ES-I3 (cell line): ENCODE measurements at regions not wholly inside any gene's neighbourhood (a gene's known extent, or its start where the extent isn't known, plus 50 kb on each side); places are given as distances from the start of the nearest gene placed in this dataset.

Experiments used
- H3K36me3 ChIP-seq: 2 replicates; pipeline ENCODE4 v1.6.1; 2013; ENCODE audit warnings: mild to moderate bottlenecking, low read length, control low read depth, moderate library complexity; ENCODE audit not compliant: insufficient read depth
- H3K4me1 ChIP-seq: 2 replicates; pipeline ENCODE4 v1.6.1; 2013; ENCODE audit warnings: mild to moderate bottlenecking, control low read depth, low read length; ENCODE audit not compliant: insufficient read depth
- H3K9ac ChIP-seq: 2 replicates; pipeline ENCODE4 v1.6.1; 2013; ENCODE audit warnings: low read depth, mild to moderate bottlenecking, low read length, moderate library complexity
- H3K9me3 ChIP-seq: 2 replicates; pipeline ENCODE4 v1.6.1; 2013; ENCODE audit warnings: mild to moderate bottlenecking, low read length, moderate library complexity; ENCODE audit not compliant: control insufficient read depth, insufficient read depth

DNA sequence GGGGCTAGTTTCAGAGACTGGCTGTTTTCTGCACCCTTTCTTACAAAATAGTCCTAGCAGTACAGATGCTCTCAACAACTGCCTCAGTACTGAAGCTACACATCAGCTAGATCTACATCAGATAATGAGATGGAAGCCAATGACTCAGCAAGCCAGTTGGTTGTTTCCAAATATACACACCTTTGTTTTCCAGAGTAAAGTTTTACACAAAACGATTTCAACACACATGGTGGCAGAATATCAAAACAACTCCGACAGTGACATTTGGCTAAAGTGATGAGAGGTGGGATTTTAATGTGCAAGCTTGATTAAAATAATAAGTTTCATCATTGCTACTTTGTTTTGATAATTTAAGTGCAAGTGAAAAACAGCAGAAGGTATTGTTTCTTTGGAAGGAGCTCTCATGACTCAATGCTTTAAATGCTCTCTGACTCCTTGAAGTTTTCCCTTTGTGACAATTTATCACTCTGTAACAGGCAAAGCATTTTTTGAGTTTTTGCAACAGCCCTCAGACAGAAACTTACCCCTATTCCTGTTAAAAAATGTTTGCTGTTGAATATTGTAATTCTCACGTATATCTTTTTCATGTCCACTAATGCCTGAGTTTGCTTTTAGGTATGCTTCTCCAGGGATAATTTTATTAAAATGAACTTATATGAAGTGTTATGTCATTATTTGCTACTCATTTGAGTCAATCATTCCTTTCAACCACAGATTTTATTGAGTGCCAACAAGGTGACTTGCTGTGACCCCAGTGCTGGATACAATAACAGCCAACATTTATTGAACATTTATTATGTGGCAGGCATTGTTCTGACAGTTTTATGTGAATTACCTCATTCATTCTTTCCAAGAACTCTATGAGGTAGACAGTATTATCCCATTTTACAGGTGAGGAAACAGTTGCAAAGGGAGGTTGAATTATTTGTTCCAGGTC, 882.0 kb downstream of the TFAP2A start:
- no peaks in the 10 kb centered on the region for H3K36me3 ChIP-seq
- no peak overlapping the region for H3K9ac ChIP-seq
- H3K4me1 ChIP-seq: no peaks in the 10 kb centered on the region
- H3K9me3 ChIP-seq: peaks cover 5% of the 10 kb centered on the region; the same call in 1 of the 2 replicates

DNA sequence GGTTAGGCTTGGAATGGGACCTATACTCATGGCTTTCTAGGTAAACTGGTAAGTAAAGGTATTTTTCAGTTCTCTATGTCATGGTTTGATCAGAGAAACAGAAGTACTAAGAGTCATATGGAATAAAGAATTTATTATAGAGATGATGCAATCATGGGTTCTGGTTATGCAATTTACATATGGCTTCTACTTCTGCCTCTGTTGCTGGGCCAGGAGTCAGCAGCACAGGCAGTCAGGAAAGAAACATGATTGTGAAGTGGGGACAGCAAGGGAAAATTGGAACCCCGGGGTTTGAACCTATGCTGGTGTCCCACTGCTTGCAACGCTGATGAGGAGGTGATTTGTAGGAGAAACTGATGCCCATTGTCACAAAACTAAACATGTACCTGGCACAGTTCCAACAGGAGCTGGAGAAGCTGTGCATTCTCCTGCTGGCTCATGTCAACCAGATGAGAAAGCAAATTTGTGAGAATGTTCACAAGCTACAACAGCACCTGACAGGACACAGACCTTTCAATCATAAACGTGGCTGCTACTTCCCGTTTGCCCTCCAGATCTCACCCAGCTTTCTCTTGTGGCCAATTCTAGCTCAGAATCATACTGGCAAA, 887.1 kb downstream of the TFAP2A start:
- no peaks in the 10 kb centered on the region for H3K36me3 ChIP-seq
- no peaks in the 10 kb centered on the region for H3K4me1 ChIP-seq
- H3K9me3 ChIP-seq: peaks cover 5% of the 10 kb centered on the region; the same call in 1 of the 2 replicates
- no peak overlapping the region for H3K9ac ChIP-seq

DNA sequence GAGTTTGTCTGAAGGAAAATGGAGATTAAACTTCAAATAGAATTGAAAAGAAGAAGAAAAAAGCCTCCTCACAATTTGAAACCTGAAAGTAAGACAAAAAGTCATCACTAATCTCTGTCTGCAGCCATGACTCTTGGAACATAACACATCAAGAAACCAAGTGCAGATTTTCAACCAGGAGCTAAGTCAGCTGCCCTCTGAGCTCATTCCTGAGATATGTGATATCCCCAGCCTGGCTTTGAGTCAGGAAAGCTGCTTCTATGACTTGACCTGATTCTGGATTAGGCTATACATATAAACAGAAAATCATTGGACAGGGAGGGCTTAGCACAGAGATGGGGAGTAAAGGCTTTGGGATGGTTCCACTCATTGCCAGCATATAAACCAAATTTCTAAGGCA, 891.4 kb downstream of the TFAP2A start:
- H3K4me1 ChIP-seq: no peaks in the 10 kb centered on the region
- no peak overlapping the region for H3K9ac ChIP-seq
- H3K9me3 ChIP-seq: no peaks in the 10 kb centered on the region
- no peaks in the 10 kb centered on the region for H3K36me3 ChIP-seq

DNA sequence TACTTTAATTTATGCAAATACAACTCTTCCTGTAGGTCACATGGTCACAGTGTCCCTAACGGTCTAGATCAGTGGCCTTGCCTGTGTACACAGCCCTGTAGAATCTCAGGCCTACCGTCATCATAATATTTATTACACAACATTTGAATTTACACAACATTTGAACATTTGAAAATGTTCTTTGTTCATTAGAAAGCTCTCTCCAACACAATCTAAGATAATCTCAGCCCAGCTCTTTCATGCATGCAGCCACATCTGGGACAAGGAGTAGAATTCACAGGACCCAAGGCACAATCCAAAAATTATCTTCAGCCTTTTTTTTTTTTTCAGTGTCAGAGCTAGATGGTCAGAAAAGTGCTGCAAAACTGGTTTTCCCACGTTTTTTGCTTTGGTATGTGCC, 892.8 kb downstream of the TFAP2A start:
- no peaks in the 10 kb centered on the region for H3K9me3 ChIP-seq
- no peak overlapping the region for H3K9ac ChIP-seq
- H3K36me3 ChIP-seq: no peaks in the 10 kb centered on the region
- H3K4me1 ChIP-seq: no peaks in the 10 kb centered on the region

DNA sequence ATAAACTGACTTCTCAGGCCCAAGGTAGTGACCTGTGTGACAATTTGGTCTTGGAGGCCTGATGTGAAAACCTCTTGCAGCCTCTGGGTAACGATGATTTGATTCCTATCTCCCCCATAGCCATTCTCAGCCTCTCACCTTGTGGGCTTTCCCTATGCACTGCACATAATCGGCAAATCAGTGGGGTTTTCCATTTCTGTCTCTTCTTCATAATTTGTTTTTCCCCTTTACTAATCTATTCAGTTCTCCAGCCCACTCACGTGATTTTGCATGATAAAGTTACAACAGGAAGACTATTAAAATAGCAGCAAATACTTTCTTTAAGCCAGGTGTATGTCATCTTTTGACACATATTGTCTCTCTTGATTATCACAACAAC, 893.7 kb downstream of the TFAP2A start:
- no peaks in the 10 kb centered on the region for H3K36me3 ChIP-seq
- no peak overlapping the region for H3K9ac ChIP-seq
- peaks cover 4% of the 10 kb centered on the region for H3K4me1 ChIP-seq
- H3K9me3 ChIP-seq: no peaks in the 10 kb centered on the region

DNA sequence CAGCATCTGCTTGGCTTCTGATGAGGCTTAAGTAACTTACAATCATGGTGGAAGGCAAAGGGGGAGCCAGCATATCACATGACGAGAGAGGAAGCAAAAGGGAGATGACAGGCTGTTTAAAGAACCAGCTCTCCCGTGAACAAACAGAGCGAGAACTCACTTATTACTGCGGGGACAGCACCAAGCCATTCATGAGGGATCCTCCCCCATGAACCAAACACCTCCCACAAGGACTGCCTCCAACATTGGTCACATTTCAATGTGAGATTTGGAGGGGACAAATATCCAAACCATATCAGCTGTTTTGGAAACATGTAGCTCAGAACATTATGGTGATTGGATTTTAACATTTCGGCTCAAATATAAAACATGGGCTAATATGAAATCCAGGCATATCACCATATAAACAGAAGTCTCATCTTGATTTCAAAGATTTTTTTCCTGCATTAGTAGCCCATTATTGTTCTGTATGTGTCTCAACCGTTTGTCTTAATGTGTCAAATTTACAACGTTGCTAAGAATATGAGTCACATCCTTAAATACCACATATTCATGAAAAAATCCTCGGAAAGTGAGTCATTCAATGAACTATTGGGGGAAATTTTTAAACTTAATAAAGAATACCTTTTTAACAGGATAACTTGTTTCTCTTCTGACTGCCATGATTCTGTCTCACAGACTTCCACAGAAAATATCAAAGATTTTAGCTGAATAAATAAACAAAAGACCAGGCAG, 894.3 kb downstream of the TFAP2A start:
- H3K4me1 ChIP-seq: peaks cover 10% of the 10 kb centered on the region
- no peak overlapping the region for H3K9ac ChIP-seq
- H3K36me3 ChIP-seq: no peaks in the 10 kb centered on the region
- H3K9me3 ChIP-seq: no peaks in the 10 kb centered on the region

DNA sequence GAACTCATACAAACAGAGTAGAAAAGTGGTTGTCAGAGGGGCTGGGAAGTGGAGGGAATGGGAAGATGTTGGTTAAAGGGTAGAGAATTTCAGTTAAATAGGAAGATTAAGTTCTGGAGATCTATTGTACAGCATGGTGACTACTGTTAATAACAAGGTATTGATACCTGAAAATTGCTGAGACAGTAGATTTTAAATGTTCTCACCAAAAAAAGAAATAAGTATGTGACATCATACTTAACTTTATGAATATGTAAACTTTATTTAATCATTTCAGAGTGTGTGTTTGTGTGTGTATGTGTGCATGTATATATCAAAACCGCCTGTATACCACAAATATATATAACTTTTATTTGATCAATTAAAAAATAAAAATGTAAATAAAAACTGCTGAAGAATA, 896.4 kb downstream of the TFAP2A start:
- Histone ChIP-seq H3K9me3 (no peaks in the 10 kb centered on the region), H3K4me1 (peaks cover 10% of the 10 kb centered on the region), H3K9ac (no peak overlapping the region), H3K36me3 (no peaks in the 10 kb centered on the region)

DNA sequence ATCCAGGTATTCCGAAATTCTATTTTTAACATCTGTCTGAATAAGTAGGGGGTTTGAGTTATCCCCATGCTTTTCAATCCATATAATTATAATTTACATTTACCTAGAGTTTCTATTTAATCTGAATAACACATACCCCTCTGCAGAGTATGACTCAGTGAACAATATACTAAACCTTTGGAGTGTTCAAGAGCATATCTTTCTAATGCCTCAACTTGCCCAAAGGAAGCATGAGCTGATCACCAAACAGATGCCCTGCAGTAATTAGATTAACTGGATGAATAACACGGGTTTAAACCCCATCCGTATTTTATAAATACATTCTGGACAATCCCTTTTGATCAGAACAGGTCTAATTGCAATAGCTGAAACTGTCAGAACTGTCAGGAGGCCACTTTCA, 897.1 kb downstream of the TFAP2A start:
- H3K9ac ChIP-seq: no peak overlapping the region
- H3K9me3 ChIP-seq: no peaks in the 10 kb centered on the region
- H3K36me3 ChIP-seq: no peaks in the 10 kb centered on the region
- H3K4me1 ChIP-seq: peaks cover 10% of the 10 kb centered on the region

DNA sequence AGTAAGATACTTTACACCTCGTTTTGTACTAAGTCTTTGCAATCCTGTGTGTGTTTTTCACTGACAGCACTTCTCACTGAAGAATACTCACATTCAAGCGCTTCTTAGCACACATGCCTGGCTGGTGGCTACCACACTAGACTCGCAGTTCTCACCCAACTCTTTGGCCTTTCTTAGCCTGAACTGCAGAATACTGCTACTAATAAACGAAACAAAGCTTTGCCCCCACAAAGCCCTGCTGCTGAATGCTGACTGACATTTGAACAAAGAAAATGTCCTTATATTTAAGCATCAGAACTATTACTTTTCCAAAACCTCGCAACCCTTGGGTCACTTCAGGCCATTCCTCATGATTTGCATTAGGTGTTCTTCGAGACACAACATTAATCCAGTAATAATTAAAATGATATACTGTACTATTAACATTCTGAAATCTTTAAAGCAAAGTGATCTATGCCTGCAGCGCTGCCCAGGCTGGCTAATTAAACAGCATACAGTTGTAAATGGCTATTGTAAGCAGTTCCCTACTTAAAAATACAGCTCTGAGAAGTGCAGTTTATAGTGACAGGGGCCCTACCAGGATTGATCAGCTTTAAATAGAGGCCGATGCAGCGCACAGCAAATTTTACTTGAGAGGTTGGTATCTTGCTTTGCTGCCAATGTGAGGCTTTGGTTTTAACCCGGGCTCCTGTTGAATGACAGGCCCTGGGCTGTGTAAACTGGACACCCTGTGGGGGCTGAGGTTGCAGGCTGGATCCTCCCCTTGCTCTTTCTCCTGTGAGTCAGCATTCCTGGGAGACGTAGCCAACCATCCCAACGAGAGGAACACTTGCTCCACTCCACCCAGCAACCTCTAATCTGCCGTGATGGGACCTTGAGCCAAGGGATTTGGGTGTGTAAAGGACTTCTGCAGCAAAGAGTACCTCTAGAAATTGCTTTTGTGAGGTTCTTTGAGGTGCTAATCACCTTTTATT, 899.0 kb downstream of the TFAP2A start:
- Histone ChIP-seq H3K36me3 (no peaks in the 10 kb centered on the region), H3K4me1 (peaks cover 10% of the 10 kb centered on the region), H3K9ac (no peak overlapping the region), H3K9me3 (no peaks in the 10 kb centered on the region)

DNA sequence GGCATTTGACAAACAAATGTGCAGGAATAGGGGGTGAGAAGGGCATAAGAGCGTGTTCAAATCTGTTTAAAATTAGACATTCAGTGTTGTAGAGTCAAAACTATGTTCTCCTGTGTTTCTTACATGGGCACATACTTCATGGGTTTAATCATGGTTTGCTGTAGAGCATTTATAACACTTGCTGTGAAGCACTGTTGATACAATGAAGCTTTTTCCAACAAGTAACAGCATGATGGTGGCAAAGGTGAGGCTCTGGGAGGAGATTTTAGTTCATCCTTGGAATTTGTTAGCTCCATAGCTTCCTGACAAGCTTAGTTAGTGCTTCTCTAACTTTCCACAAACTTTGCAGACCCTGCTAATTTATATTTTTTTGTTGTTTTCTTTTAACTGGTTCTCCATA, 900.7 kb downstream of the TFAP2A start:
- Histone ChIP-seq H3K9me3 (no peaks in the 10 kb centered on the region), H3K36me3 (no peaks in the 10 kb centered on the region), H3K9ac (no peak overlapping the region), H3K4me1 (peaks cover 10% of the 10 kb centered on the region)

DNA sequence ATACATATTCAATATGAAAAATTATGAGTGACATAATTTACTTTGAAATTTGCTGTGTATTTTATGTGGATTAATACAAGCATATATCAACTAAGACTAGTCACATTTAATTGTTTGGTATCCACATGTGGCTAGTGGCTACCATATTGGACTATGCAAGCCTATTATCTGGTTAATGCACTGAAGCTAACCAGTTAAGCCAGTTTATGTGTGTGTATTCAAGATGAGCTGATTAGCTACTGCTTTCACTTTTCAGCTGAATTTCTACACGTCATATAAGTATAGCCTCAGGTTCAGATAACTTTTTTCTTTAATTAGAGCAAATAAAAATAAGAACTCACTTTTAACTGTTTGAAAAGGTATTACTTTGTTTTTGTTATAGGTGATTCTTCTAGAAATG, 903.7 kb downstream of the TFAP2A start:
- Histone ChIP-seq H3K9ac (no peak overlapping the region), H3K4me1 (peaks cover 6% of the 10 kb centered on the region), H3K36me3 (no peaks in the 10 kb centered on the region), H3K9me3 (no peaks in the 10 kb centered on the region)

DNA sequence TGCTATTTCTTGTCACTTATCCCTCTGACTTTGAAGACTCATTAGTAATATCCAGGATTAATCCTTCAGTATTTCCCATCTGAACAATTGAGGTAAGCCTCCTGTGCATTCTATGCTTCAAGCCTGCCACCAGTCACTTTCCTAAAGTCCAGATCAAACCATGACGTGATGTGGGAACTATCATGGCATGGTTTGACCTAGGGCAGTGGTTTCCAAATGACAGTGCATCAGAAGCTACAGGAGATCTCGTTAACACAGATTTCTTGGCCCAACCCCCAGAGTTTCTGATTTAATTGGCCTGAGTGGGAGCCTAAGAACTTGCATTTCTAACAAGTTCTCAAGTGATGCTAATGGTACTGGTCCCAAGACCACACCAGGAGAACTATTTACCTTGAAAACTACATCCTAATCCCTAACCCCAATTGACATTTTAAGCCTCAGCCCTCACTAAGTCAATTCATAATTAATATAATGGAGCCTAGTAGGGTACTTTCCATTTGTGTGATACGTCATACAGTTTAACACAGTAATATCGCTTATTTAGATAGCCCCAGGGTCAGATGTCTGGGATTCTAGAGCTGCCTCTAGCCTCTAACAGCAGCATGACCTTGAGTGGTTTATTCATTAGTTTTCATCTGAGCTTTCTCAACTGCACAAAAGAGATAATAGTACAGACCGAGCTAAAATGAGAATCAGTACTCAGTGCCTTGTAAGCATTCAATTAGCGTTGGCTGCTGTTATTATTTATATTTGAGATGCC, 907.6 kb downstream of the TFAP2A start:
- Histone ChIP-seq H3K36me3 (no peaks in the 10 kb centered on the region), H3K4me1 (peaks cover 10% of the 10 kb centered on the region; the same call in 1 of the 2 replicates), H3K9me3 (no peaks in the 10 kb centered on the region), H3K9ac (no peak overlapping the region)

DNA sequence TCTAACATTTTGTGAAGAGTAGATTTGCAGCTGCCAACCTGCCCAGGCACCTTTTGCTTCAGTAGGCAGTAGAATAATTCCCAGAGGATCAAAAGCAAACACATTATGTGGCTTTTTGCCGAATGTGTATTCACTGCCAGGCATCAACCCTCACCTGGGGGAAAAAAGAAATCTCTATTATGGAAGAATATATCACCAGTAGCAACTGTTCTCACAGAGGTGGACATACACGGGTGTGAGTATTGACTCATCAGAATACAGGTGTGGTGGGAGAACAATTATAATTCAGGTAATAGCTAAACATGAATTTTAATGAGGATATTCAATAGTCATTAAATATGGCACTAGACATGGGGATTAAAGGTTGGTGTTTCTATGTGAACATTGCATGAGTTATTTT, 910.7 kb downstream of the TFAP2A start:
- Histone ChIP-seq H3K36me3 (no peaks in the 10 kb centered on the region), H3K4me1 (peaks cover 10% of the 10 kb centered on the region; the same call in 1 of the 2 replicates), H3K9ac (no peak overlapping the region), H3K9me3 (no peaks in the 10 kb centered on the region)
